HL-60 (cell line): ENCODE measurements at regions not wholly inside any gene's neighbourhood (a gene's known extent, or its start where the extent isn't known, plus 50 kb on each side); places are given as distances from the start of the nearest gene placed in this dataset.

Experiments
- DNase-seq, 2 experiments: peaks; one replicate each; pipeline ENCODE4 v3.0.0-alpha.2; 2010 to 2020; ENCODE audit warnings: low read depth in 1 of 2, low spot score in 1 of 2
- H3K27ac ChIP-seq: fragments of 250-450 bp; sonication (Bioruptor Pico); replicated peaks from 2 replicates; pipeline ENCODE4 v1.5.1; 2020; ENCODE audit warnings: mild to moderate bottlenecking, moderate library complexity
- H3K27me3 ChIP-seq: fragments of 250-450 bp; sonication (Bioruptor Pico); 2 replicates; pipeline ENCODE4 v1.5.1; 2021; ENCODE audit warnings: mild to moderate bottlenecking, moderate library complexity; ENCODE audit not compliant: insufficient read depth, poor library complexity, severe bottlenecking
- H3K4me3 ChIP-seq: replicated peaks from 2 replicates; pipeline ENCODE4 v1.5.1; 2011; ENCODE audit warnings: mild to moderate bottlenecking, control low read depth, low read length; ENCODE audit not compliant: insufficient read depth
- GABPA ChIP-seq: IDR thresholded peaks from 2 replicates; pipeline ENCODE4 v1.6.1; 2012; ENCODE audit warnings: low read depth
- POLR2AphosphoS5 ChIP-seq: IDR thresholded peaks from 2 replicates; pipeline ENCODE4 v1.6.1; 2012; ENCODE audit warnings: low read depth
- SPI1 ChIP-seq: IDR thresholded peaks from 2 replicates; pipeline ENCODE4 v1.6.1; 2012; ENCODE audit warnings: low read depth, mild to moderate bottlenecking, borderline replicate concordance
- TF ChIP-seq, protein P1 (sequence below): IDR thresholded peaks from 2 replicates; pipeline ENCODE4 v1.6.1; 2012; ENCODE audit warnings: low read depth; ENCODE audit not compliant: insufficient replicate concordance
- TF ChIP-seq, protein P2 (sequence below): IDR thresholded peaks from one replicate; pipeline ENCODE4 v1.5.1; 2011; ENCODE audit warnings: low read length, control low read depth, inconsistent platforms; ENCODE audit not compliant: insufficient read depth

DNA sequence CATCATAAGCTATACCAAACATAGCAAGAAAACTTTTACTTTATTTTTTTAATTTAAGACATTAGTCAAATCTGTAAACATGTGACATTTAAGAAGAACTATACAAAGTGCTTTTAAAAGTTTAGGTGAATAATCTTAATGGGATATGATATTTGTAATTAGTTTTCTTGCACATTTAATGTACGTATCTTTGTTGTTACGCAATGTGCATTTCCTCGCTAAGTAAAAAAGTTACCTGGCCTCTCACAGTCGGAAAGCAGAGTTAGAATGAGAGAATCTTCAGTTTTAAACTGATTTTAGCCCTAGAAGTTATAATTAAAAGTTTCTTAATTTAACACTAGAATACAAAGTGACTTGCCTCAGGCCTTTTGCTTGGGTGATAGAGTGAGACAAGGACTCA is 589.8 kb downstream of the DMRTA1 start:
- no peak overlapping the region for H3K27ac ChIP-seq
- DNase-seq, result no peak

GRCh38 chr9:23039402-23039801 is 592.8 kb downstream of the DMRTA1 start:
- Histone ChIP-seq H3K4me3 (no peak overlapping the region), H3K27ac (no peak overlapping the region), H3K27me3 (no peaks in the 10 kb centered on the region)
- TF ChIP-seq, protein P1, sequence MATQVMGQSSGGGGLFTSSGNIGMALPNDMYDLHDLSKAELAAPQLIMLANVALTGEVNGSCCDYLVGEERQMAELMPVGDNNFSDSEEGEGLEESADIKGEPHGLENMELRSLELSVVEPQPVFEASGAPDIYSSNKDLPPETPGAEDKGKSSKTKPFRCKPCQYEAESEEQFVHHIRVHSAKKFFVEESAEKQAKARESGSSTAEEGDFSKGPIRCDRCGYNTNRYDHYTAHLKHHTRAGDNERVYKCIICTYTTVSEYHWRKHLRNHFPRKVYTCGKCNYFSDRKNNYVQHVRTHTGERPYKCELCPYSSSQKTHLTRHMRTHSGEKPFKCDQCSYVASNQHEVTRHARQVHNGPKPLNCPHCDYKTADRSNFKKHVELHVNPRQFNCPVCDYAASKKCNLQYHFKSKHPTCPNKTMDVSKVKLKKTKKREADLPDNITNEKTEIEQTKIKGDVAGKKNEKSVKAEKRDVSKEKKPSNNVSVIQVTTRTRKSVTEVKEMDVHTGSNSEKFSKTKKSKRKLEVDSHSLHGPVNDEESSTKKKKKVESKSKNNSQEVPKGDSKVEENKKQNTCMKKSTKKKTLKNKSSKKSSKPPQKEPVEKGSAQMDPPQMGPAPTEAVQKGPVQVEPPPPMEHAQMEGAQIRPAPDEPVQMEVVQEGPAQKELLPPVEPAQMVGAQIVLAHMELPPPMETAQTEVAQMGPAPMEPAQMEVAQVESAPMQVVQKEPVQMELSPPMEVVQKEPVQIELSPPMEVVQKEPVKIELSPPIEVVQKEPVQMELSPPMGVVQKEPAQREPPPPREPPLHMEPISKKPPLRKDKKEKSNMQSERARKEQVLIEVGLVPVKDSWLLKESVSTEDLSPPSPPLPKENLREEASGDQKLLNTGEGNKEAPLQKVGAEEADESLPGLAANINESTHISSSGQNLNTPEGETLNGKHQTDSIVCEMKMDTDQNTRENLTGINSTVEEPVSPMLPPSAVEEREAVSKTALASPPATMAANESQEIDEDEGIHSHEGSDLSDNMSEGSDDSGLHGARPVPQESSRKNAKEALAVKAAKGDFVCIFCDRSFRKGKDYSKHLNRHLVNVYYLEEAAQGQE, result no peak
- TF ChIP-seq SPI1, result no peak
- DNase-seq, result no peak

More for the DNA sequence above, 589.8 kb downstream of the DMRTA1 start:
- TF ChIP-seq POLR2AphosphoS5 (no peak), SPI1 (no peak), GABPA (no peak)
- TF ChIP-seq, protein P1, result no peak
- TF ChIP-seq, protein P2, sequence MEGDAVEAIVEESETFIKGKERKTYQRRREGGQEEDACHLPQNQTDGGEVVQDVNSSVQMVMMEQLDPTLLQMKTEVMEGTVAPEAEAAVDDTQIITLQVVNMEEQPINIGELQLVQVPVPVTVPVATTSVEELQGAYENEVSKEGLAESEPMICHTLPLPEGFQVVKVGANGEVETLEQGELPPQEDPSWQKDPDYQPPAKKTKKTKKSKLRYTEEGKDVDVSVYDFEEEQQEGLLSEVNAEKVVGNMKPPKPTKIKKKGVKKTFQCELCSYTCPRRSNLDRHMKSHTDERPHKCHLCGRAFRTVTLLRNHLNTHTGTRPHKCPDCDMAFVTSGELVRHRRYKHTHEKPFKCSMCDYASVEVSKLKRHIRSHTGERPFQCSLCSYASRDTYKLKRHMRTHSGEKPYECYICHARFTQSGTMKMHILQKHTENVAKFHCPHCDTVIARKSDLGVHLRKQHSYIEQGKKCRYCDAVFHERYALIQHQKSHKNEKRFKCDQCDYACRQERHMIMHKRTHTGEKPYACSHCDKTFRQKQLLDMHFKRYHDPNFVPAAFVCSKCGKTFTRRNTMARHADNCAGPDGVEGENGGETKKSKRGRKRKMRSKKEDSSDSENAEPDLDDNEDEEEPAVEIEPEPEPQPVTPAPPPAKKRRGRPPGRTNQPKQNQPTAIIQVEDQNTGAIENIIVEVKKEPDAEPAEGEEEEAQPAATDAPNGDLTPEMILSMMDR, result no peak
- Histone ChIP-seq H3K27me3 (no peaks in the 10 kb centered on the region), H3K4me3 (no peak overlapping the region)

GRCh38 chr9:23041466-23041865 is 594.8 kb downstream of the DMRTA1 start:
- Histone ChIP-seq H3K4me3 (no peak overlapping the region), H3K27ac (no peak overlapping the region), H3K27me3 (no peaks in the 10 kb centered on the region)
- TF ChIP-seq SPI1 (no peak), POLR2AphosphoS5 (no peak), GABPA (no peak)
- TF ChIP-seq, protein P2, result no peak
- TF ChIP-seq, protein P1, result no peak
- no peak for DNase-seq
